HG03139 (cell line): ENCODE measurements at regions not wholly inside any gene's neighbourhood (a gene's known extent, or its start where the extent isn't known, plus 50 kb on each side); places are given as distances from the start of the nearest gene placed in this dataset.

ENCODE experiments used
- ATAC-seq: cut with Tn5 transposase; IDR thresholded peaks from one replicate; pipeline ENCODE4 v1.9.1; 2021; ENCODE audit not compliant: unreplicated experiment

DNA sequence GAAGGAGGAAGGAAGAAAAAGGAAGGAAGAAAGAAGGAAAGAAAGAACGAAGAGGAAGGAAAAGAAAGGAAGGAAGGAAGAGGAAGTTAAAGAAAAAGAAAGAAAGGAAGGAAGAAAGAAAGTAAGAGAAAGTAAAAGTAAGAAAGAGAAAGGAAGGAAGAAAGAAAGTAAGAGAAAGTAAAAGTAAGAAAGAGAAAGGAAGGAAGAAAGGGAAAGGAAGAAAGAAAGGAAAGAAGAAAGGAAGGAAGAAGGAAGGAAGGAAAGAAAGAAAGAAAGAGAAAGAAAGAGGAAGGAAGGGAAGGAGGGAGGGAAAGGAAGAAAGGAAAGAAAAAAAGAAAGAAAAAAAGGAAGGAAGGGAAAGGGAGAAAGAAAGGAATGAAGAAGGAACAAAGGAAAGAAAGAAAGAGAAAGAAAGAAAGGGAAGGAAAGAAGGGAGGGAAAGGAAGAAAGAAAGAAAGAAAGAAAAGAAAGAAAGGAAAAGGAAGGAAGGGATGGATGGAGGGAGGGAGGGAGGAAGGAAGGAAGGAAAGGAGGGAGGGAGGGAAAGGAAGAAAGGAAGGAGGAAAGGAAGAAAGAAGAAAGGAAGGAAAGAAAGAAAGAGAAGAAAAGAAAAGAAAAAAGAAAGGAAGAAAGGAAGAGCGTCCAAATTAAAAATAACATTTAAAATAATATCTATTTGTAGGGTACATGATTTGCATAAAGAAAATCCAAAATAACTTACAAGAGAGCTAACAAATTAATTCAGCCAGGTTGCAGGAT lies 827.9 kb downstream of the TSN start:
- ATAC-seq, result no peak

- no peak for ATAC-seq
Observed at GRCh38 chr2:122590524-122590923, 835.1 kb downstream of the TSN start.

GRCh38 chr2:122595065-122595464 lies 839.6 kb downstream of the TSN start:
- ATAC-seq, result no peak

GRCh38 chr2:122596598-122596997 lies 841.1 kb downstream of the TSN start:
- no peak for ATAC-seq

DNA sequence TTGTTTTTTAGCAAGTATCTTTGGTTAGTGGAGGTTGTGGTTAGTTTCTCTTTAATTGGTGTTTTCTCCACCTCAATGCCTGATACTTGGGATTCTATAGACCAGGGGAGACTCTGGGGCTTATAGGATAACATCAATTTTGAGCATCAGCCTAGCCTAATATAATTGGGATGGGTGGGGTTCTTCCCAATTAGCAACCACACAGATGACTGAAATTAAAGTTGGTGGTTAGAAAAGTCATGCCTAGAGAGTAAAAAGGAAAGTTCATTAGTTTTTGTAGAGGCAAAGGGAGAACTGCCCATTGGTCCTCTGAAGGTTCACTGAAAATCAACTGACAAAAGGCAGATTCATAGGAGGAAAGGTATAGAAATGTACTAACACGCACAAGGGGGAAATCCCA lies 843.3 kb downstream of the TSN start:
- ATAC-seq, result no peak

DNA sequence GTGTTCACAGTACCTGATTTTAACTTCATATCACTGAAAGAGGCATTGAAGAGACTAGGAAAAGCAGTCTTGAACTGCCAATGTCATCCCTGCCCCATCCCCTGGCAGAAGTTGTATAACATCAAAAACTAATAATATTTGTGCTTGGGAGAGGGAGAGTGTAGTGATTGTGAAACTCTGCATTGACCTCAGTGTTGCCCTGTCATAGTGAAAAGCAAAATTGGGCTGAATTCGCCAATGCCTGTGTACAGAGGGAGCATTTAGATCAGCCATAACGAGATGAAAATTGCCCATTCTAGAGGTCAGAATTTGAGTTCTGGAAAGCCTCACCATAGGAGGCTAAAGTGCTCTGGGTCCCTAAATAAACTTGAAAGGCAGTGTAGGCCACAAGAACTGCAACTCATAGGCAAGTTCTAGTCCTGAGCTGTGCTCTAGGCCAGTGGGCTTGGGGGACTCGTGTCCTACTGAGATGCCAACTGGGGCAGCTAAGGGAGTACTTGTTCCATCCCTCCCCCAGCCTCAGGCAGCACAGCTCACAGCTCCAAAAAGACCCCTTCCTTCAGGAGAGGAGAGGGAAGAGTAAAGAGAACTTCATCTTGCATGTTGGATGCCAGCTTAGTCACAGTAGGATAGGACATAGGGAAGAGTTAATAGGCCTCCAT lies 855.6 kb downstream of the TSN start:
- no peak for ATAC-seq

- no peak for ATAC-seq
Observed at GRCh38 chr2:122622934-122623333, 867.5 kb downstream of the TSN start.

DNA sequence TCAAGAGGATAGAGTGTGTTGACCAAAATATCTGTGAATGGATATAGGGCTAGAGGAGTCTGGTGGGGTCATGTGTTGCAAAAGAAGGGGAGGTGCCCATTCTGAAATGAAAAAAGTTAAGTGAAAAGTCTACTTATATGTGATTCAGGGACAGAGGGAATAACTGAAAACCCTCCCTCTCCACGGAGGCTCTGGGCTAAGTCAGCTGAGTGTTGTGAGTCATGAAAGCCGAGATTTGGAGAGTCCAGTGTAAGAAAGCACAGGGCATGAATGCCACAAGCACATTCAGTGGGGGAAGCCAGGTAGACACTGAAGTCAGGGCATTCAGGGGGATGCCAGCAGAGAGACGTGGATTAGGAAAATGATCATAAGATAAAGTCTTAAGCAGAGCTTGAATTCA lies 871.9 kb downstream of the TSN start:
- ATAC-seq, result no peak

GRCh38 chr2:122634256-122634655 lies 878.8 kb downstream of the TSN start:
- ATAC-seq, result no peak

DNA sequence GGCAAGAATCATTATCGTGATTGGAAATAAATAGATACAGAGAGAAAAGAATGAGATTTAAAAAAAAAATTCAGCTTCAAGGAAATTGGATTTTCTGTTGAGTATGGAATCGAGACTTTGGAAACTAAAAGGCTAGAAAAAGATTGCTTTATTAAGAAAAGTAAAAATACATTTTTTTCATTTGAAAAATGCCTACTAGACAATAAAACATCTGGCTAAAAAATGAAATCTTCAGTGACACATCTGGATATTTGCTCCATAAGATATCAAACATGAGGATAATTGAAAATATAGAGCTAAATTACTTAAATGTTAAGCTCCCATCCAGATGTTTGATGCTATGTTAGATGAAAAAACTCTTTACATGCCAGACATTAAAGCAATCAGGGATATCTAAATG lies 879.5 kb downstream of the TSN start:
- no peak for ATAC-seq

DNA sequence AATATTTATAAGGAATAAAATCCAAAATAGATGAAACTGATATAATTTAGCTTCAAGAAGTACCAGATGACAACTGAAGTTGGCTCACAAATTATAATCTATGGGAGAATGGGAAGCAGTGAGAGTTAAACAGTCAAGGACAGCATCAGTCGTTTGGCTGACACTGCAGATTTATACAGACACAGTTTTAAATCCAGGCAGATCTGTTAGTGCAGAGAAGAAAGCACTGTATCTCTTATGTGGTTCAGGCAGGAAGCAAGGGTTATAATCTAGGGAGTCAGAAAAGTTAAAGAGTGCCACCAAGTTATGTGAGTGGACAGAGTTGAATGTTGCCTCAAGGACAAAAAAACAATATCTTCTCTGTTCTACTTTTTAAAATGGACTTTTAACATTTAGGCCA lies 880.2 kb downstream of the TSN start:
- ATAC-seq, result no peak

- no peak for ATAC-seq
Observed at GRCh38 chr2:122636097-122636496, 880.6 kb downstream of the TSN start.

- no peak for ATAC-seq
Observed at GRCh38 chr2:122639176-122639575, 883.7 kb downstream of the TSN start.

GRCh38 chr2:122639711-122640110 lies 884.3 kb downstream of the TSN start:
- no peak for ATAC-seq

- no peak for ATAC-seq
Observed at GRCh38 chr2:122643725-122644329, 888.4 kb downstream of the TSN start.

DNA sequence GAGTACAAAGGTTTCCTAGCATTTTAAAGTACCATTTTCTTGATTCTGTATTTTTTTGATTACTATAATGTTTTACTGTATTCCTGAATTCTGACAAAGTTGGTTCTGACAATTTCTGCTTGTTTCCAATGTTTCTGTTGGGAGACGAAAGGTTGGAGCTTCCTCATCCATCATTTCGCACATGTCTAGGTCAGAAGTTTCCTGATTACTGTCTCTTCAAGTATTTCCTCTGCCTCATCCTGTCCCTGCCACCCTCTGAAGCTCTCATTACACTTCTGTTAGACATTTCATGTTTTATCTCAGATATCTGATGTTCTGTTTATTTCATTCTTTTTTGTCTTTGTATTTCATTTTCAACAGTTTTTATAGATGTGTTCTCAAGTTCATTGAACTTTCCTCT lies 895.8 kb downstream of the TSN start:
- no peak for ATAC-seq

DNA sequence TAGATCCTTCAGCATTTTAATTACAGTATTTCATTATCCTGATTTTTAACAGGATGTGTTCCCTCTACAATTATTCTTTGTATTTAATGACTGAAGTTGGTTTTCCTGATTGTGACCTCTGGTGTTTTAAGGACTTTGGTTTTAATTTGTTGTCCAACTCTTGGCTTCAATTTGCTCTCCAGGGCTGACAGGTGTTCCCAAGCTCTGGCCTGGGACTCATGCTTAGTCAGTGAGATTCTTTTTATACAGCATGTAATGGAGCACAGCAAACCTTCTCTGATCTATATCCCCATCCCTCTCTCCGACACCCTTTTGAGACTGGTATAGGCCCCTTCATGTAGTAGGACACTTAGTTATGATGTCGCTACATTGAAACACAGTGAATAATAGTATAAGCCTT lies 896.3 kb downstream of the TSN start:
- no peak for ATAC-seq

- ATAC-seq, result no peak
Observed at GRCh38 chr2:122652670-122653069, 897.2 kb downstream of the TSN start.

DNA sequence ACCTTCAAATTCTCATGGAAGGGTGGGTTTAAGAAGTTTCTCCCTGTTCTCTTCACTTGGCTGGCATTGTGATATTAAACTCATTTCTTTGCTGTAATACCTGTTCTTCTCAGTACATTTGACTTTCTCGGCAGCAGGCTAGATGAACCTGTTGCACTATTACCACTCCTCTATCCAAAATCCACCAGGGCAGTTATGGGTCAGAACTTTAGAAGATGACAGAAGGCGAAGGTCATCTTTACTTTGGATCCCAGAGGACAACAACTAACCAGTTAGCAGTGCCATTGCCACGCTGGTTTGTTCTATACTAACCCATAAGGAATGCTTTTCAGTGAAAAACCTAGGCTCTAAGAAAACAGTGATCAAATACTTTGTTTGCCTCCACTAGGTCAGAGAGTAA lies 901.0 kb downstream of the TSN start:
- ATAC-seq, result no peak

- ATAC-seq, result no peak
Observed at GRCh38 chr2:122660786-122661634, 905.6 kb downstream of the TSN start.

DNA sequence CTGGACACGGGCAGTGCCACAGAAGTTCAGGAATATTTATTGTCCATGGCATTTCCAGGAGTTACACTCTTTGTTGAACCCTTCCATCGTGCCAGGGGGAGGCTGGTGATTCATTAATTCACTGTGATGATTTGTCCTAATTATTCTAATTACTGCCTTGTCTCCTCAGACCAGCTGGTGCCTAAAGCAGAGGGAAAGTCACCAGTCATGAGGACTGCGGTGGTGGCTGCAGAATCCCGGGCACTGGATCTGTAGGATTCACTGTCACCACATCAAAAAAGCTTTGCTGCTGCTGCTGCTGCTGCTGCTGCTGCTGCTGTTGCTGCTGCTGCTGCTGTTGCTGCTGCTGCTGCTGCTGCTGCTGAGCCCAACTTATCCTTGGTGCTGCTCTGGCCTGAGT lies 908.2 kb downstream of the TSN start:
- ATAC-seq, result no peak
